Activated T-cell treated with anti-CD3 and anti-CD28 coated beads, Interleukin-2, amount 50 U/mL, for 24 hours (primary cell): ENCODE measurements at regions not wholly inside any gene's neighbourhood (a gene's known extent, or its start where the extent isn't known, plus 50 kb on each side); places are given as distances from the start of the nearest gene placed in this dataset.

Source experiments
- DNase-seq: peaks from one replicate; pipeline ENCODE4 v3.0.0-alpha.2; 2020
- H3K27ac Mint-ChIP-seq: 2 replicates; pipeline ENCODE4 v1.8.0; 2020; ENCODE audit warnings: mild to moderate bottlenecking, mixed read lengths
- H3K27me3 Mint-ChIP-seq: 2 replicates; pipeline ENCODE4 v1.8.0; 2020; ENCODE audit warnings: mixed read lengths
- H3K36me3 Mint-ChIP-seq: 2 replicates; pipeline ENCODE4 v1.8.0; 2020; ENCODE audit warnings: low read depth, mixed read lengths
- H3K4me1 Mint-ChIP-seq: 2 replicates; pipeline ENCODE4 v1.8.0; 2020; ENCODE audit warnings: low read depth, mixed read lengths
- H3K4me3 Mint-ChIP-seq: 2 replicates; pipeline ENCODE4 v1.8.0; 2020; ENCODE audit warnings: mild to moderate bottlenecking, moderate library complexity, mixed read lengths
- H3K9me3 Mint-ChIP-seq: 2 replicates; pipeline ENCODE4 v1.8.0; 2020; ENCODE audit warnings: mixed read lengths

- Mint-ChIP-seq H3K4me3 (no peak overlapping the region), H3K27ac (no peak overlapping the region), H3K27me3 (no peaks in the 10 kb centered on the region), H3K36me3 (no peaks in the 10 kb centered on the region), H3K4me1 (no peaks in the 10 kb centered on the region), H3K9me3 (peaks cover 18% of the 10 kb centered on the region)
- no peak for DNase-seq
Measured at GRCh38 chr16:60310846-60311445, 1576.8 kb upstream of the GOT2 start.

GRCh38 chr16:60304720-60305119 is 1570.6 kb upstream of the GOT2 start:
- Mint-ChIP-seq H3K9me3 (peaks cover 31% of the 10 kb centered on the region), H3K4me3 (no peak overlapping the region), H3K4me1 (no peaks in the 10 kb centered on the region), H3K27me3 (no peaks in the 10 kb centered on the region), H3K27ac (no peak overlapping the region), H3K36me3 (no peaks in the 10 kb centered on the region)
- no peak for DNase-seq

- H3K9me3 Mint-ChIP-seq = peaks cover 33% of the 10 kb centered on the region
- H3K4me1 Mint-ChIP-seq = no peaks in the 10 kb centered on the region
- H3K27me3 Mint-ChIP-seq = no peaks in the 10 kb centered on the region
- H3K36me3 Mint-ChIP-seq = no peaks in the 10 kb centered on the region
- H3K27ac Mint-ChIP-seq = no peak overlapping the region
- H3K4me3 Mint-ChIP-seq = no peak overlapping the region
- no peak for DNase-seq
Measured at GRCh38 chr16:60304066-60304465, 1570.0 kb upstream of the GOT2 start.

- H3K4me3 Mint-ChIP-seq = no peak overlapping the region
- H3K36me3 Mint-ChIP-seq = no peaks in the 10 kb centered on the region
- no peaks in the 10 kb centered on the region for H3K4me1 Mint-ChIP-seq
- no peaks in the 10 kb centered on the region for H3K27me3 Mint-ChIP-seq
- peaks cover 35% of the 10 kb centered on the region for H3K9me3 Mint-ChIP-seq
- no peak for DNase-seq
- no peak overlapping the region for H3K27ac Mint-ChIP-seq
Measured at GRCh38 chr16:60302676-60303075, 1568.6 kb upstream of the GOT2 start.

GRCh38 chr16:60302261-60302660 is 1568.1 kb upstream of the GOT2 start:
- no peak overlapping the region for H3K27ac Mint-ChIP-seq
- H3K4me3 Mint-ChIP-seq = no peak overlapping the region
- no peaks in the 10 kb centered on the region for H3K27me3 Mint-ChIP-seq

GRCh38 chr16:60299241-60299776 is 1565.2 kb upstream of the GOT2 start:
- Mint-ChIP-seq H3K4me1 (no peaks in the 10 kb centered on the region), H3K27ac (no peak overlapping the region), H3K4me3 (no peak overlapping the region), H3K36me3 (no peaks in the 10 kb centered on the region), H3K27me3 (no peaks in the 10 kb centered on the region), H3K9me3 (peaks cover 37% of the 10 kb centered on the region)
- DNase-seq = no peak

More at GRCh38 chr16:60302261-60302660, 1568.1 kb upstream of the GOT2 start:
- no peaks in the 10 kb centered on the region for H3K4me1 Mint-ChIP-seq
- H3K36me3 Mint-ChIP-seq = no peaks in the 10 kb centered on the region
- no peak for DNase-seq
- peaks cover 40% of the 10 kb centered on the region for H3K9me3 Mint-ChIP-seq

- H3K9me3 Mint-ChIP-seq = peaks cover 26% of the 10 kb centered on the region
- no peaks in the 10 kb centered on the region for H3K36me3 Mint-ChIP-seq
- DNase-seq = no peak
- H3K4me1 Mint-ChIP-seq = no peaks in the 10 kb centered on the region
- no peaks in the 10 kb centered on the region for H3K27me3 Mint-ChIP-seq
- no peak overlapping the region for H3K27ac Mint-ChIP-seq
- no peak overlapping the region for H3K4me3 Mint-ChIP-seq
Measured at GRCh38 chr16:60295451-60295850, 1561.3 kb upstream of the GOT2 start.

- Mint-ChIP-seq H3K4me1 (no peaks in the 10 kb centered on the region), H3K36me3 (no peaks in the 10 kb centered on the region), H3K9me3 (peaks cover 17% of the 10 kb centered on the region), H3K27ac (no peak overlapping the region), H3K4me3 (no peak overlapping the region), H3K27me3 (no peaks in the 10 kb centered on the region)
- no peak for DNase-seq
Measured at GRCh38 chr16:60285794-60286193, 1551.7 kb upstream of the GOT2 start.

GRCh38 chr16:60279061-60279665 is 1545.0 kb upstream of the GOT2 start:
- no peak overlapping the region for H3K4me3 Mint-ChIP-seq
- no peaks in the 10 kb centered on the region for H3K4me1 Mint-ChIP-seq
- H3K9me3 Mint-ChIP-seq = peaks cover 14% of the 10 kb centered on the region
- H3K27me3 Mint-ChIP-seq = no peaks in the 10 kb centered on the region
- no peak overlapping the region for H3K27ac Mint-ChIP-seq
- no peaks in the 10 kb centered on the region for H3K36me3 Mint-ChIP-seq
- no peak for DNase-seq

GRCh38 chr16:60274431-60275019 is 1540.4 kb upstream of the GOT2 start:
- Mint-ChIP-seq H3K9me3 (peaks cover 25% of the 10 kb centered on the region), H3K27me3 (no peaks in the 10 kb centered on the region), H3K4me3 (no peak overlapping the region), H3K36me3 (no peaks in the 10 kb centered on the region), H3K27ac (no peak overlapping the region), H3K4me1 (no peaks in the 10 kb centered on the region)
- no peak for DNase-seq

GRCh38 chr16:60271781-60272180 is 1537.7 kb upstream of the GOT2 start:
- Mint-ChIP-seq H3K4me1 (no peaks in the 10 kb centered on the region), H3K36me3 (no peaks in the 10 kb centered on the region), H3K27ac (no peak overlapping the region), H3K9me3 (peaks cover 14% of the 10 kb centered on the region), H3K27me3 (no peaks in the 10 kb centered on the region), H3K4me3 (no peak overlapping the region)
- no peak for DNase-seq

- H3K36me3 Mint-ChIP-seq = no peaks in the 10 kb centered on the region
- DNase-seq = no peak
- H3K4me1 Mint-ChIP-seq = no peaks in the 10 kb centered on the region
- peaks cover 16% of the 10 kb centered on the region for H3K9me3 Mint-ChIP-seq
- H3K27ac Mint-ChIP-seq = no peak overlapping the region
- no peaks in the 10 kb centered on the region for H3K27me3 Mint-ChIP-seq
- no peak overlapping the region for H3K4me3 Mint-ChIP-seq
Measured at GRCh38 chr16:60271025-60271771, 1537.1 kb upstream of the GOT2 start.

GRCh38 chr16:60261425-60261824 is 1527.3 kb upstream of the GOT2 start:
- Mint-ChIP-seq H3K4me3 (no peak overlapping the region), H3K9me3 (peaks cover 23% of the 10 kb centered on the region), H3K27ac (no peak overlapping the region), H3K27me3 (no peaks in the 10 kb centered on the region), H3K36me3 (no peaks in the 10 kb centered on the region), H3K4me1 (no peaks in the 10 kb centered on the region)
- no peak for DNase-seq

GRCh38 chr16:60259956-60260355 is 1525.8 kb upstream of the GOT2 start:
- no peak overlapping the region for H3K4me3 Mint-ChIP-seq
- no peaks in the 10 kb centered on the region for H3K4me1 Mint-ChIP-seq
- no peaks in the 10 kb centered on the region for H3K27me3 Mint-ChIP-seq
- no peak overlapping the region for H3K27ac Mint-ChIP-seq
- no peaks in the 10 kb centered on the region for H3K36me3 Mint-ChIP-seq
- DNase-seq = no peak
- H3K9me3 Mint-ChIP-seq = peaks cover 16% of the 10 kb centered on the region

GRCh38 chr16:60246086-60246485 is 1512.0 kb upstream of the GOT2 start:
- Mint-ChIP-seq H3K4me1 (no peaks in the 10 kb centered on the region), H3K4me3 (no peak overlapping the region), H3K36me3 (no peaks in the 10 kb centered on the region), H3K27me3 (no peaks in the 10 kb centered on the region), H3K9me3 (peaks cover 7% of the 10 kb centered on the region), H3K27ac (no peak overlapping the region)
- DNase-seq = no peak
